GM12872 (cell line): ENCODE measurements at regions not wholly inside any gene's neighbourhood (a gene's known extent, or its start where the extent isn't known, plus 50 kb on each side); places are given as distances from the start of the nearest gene placed in this dataset.

ENCODE experiments used
- TF ChIP-seq, protein P1 (sequence below): IDR thresholded peaks from 3 replicates; pipeline ENCODE4 v1.5.1; 2011; ENCODE audit warnings: low read depth, mild to moderate bottlenecking, low read length, moderate library complexity; ENCODE audit not compliant: insufficient read depth

DNA sequence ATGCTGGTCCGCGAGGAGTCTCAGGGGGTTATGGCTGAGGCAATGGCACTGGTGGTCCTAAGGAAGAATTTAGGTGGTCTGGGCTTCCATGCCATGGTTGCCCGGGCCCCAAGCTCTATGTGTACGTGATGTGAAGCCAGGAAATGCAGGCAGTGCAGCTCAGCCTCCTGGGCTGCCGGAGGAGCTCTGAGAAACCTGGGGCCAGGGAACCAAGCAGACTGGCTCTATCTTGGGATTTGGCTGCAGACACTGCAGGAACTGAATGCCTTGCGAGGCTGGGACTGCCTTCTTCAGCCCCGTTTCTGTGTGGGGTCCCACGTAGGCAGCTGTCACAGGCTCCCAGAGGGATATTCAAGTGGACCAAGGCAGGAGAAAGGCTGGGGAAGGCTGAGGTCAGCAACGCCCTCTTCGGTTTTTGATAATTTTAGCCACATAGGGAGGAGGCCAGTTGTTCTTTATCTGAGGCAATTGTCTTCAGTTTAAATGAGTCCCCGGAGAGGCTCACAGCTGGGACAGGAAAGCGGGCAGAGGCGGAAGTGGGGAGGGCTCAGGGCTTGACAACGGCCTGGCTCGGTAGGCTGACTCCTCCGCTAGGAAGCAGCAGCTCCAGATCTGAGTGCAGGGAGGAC lies 77.7 kb downstream of the RHOB start:
- TF ChIP-seq, protein P1, sequence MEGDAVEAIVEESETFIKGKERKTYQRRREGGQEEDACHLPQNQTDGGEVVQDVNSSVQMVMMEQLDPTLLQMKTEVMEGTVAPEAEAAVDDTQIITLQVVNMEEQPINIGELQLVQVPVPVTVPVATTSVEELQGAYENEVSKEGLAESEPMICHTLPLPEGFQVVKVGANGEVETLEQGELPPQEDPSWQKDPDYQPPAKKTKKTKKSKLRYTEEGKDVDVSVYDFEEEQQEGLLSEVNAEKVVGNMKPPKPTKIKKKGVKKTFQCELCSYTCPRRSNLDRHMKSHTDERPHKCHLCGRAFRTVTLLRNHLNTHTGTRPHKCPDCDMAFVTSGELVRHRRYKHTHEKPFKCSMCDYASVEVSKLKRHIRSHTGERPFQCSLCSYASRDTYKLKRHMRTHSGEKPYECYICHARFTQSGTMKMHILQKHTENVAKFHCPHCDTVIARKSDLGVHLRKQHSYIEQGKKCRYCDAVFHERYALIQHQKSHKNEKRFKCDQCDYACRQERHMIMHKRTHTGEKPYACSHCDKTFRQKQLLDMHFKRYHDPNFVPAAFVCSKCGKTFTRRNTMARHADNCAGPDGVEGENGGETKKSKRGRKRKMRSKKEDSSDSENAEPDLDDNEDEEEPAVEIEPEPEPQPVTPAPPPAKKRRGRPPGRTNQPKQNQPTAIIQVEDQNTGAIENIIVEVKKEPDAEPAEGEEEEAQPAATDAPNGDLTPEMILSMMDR, result no peak

GRCh38 chr2:20525041-20526035 lies 78.5 kb downstream of the RHOB start:
- TF ChIP-seq, protein P1, result peak; percentile 28; the same call in 1 of the 3 replicates

DNA sequence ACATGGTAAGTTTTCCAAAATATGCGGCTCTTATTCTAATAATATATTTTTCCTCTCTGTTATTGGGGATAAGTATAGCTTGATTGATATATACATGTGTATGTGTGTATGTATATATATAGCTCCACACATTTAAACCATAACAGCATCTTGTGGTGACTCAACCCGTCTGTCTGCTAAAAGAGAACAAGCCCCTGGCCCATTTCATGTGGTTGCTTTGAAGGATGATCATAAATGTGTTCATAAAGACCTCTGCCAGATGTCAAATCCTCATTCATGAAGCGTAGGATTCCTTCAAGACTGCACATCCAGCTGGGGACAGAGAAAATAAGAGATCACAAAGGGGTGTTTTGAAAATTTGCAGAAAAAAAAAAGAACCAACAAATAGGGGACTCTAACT lies 79.3 kb downstream of the RHOB start:
- TF ChIP-seq, protein P1, result no peak

GRCh38 chr2:20526708-20527107 lies 79.8 kb downstream of the RHOB start:
- TF ChIP-seq, protein P1, result no peak

- TF ChIP-seq, protein P1, result no peak
Observed at GRCh38 chr2:20528713-20529112, 81.8 kb downstream of the RHOB start.

- TF ChIP-seq, protein P1, result no peak
Observed at GRCh38 chr2:20530520-20530919, 83.6 kb downstream of the RHOB start.

DNA sequence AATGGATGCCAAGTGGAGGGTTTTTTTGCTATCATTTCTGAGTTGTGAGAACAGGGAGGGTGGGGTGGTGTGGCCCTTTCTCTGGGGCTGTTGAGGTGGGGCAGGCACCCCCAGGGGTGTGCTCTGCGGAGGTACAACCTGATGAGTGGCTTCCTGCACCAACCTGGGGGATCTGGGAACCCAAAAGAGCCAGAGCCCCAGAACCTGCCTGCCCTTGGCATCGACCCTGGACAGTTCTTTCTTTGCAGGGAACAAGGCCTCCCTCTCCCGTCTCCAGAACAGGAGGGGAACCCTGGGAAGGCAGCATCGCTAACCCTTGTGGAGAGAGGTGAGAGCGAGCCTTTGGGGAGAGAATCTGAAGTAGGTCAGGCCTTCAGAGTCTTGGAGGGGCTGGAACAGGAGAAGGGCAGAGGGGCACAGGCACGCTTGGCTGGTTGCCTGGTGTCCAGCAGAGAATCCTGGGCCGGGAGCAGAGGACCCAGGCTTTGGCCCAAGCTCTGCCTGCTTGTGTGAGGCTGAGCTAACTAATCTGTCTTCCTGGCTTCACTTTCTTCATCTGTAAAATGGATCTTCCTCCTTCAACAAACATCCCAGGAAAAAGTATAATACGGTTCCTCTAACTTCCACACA lies 84.9 kb downstream of the RHOB start:
- TF ChIP-seq, protein P1, result no peak
